Natural killer cell (primary cell): ENCODE measurements at regions not wholly inside any gene's neighbourhood (a gene's known extent, or its start where the extent isn't known, plus 50 kb on each side); places are given as distances from the start of the nearest gene placed in this dataset.

ENCODE experiments used
- ATAC-seq, 3 donors: fragments of 150-1000 bp in 2 of 3; fragments of 200-7000 bp in 1 of 3; cut with Tn5 transposase; 1 replicate in 1 of 3; 2 replicates in 2 of 3; pipeline ENCODE4 v1.10.0; 2021; ENCODE audit warnings: mild to moderate bottlenecking in 2 of 3, moderate library complexity in 2 of 3
- DNase-seq, 2 donors: peaks; one replicate each; pipeline versions ENCODE4 v3.0.0 to v3.0.0-alpha.2; 2013 to 2021; ENCODE audit warnings: mixed read lengths in 1 of 2
- H3K27ac ChIP-seq: one replicate; pipeline ENCODE4 v1.5.1; 2013; ENCODE audit warnings: mild to moderate bottlenecking, low read length
- H3K27me3 ChIP-seq: one replicate; pipeline ENCODE4 v1.6.1; 2013; ENCODE audit warnings: low read length; ENCODE audit not compliant: control insufficient read depth, insufficient read depth
- H3K36me3 ChIP-seq: one replicate; pipeline ENCODE4 v1.6.1; 2013; ENCODE audit warnings: low read length; ENCODE audit not compliant: control insufficient read depth, insufficient read depth
- H3K4me1 ChIP-seq: one replicate; pipeline ENCODE4 v1.6.1; 2013; ENCODE audit warnings: low read length; ENCODE audit not compliant: control insufficient read depth, insufficient read depth
- H3K4me3 ChIP-seq: one replicate; pipeline ENCODE4 v1.5.1; 2013; ENCODE audit warnings: low read length
- H3K9me3 ChIP-seq: one replicate; pipeline ENCODE4 v1.6.1; 2013; ENCODE audit warnings: low read length; ENCODE audit not compliant: control insufficient read depth, insufficient read depth
- H3K27ac Mint-ChIP-seq, 2 donors: one replicate each; pipeline ENCODE4 v1.8.0; 2022; ENCODE audit warnings: mild to moderate bottlenecking in 2 of 2, mixed read lengths in 2 of 2, moderate library complexity in 1 of 2
- H3K27me3 Mint-ChIP-seq, 2 donors: one replicate each; pipeline ENCODE4 v1.8.0; 2022; ENCODE audit warnings: low read depth in 2 of 2, mixed read lengths in 2 of 2
- H3K36me3 Mint-ChIP-seq: one replicate; pipeline ENCODE4 v1.8.0; 2022; ENCODE audit warnings: mixed read lengths
- H3K4me1 Mint-ChIP-seq, 2 donors: one replicate each; pipeline ENCODE4 v1.8.0; 2022; ENCODE audit warnings: mixed read lengths in 2 of 2
- H3K4me3 Mint-ChIP-seq: one replicate; pipeline ENCODE4 v1.8.0; 2022; ENCODE audit warnings: mild to moderate bottlenecking, moderate library complexity, mixed read lengths
- H3K9me3 Mint-ChIP-seq, 2 donors: one replicate each; pipeline ENCODE4 v1.8.0; 2022; ENCODE audit warnings: mixed read lengths in 2 of 2
- CTCF ChIP-seq: fragments of 200-600 bp; IDR thresholded peaks from one replicate; pipeline ENCODE4 v1.8.0; 2022; ENCODE audit warnings: antibody characterized with exemption
- WGBS: methylation state at CpG from one replicate; pipeline ENCODE4 v1.1.7; 2013; ENCODE audit warnings: missing lambda C conversion rate; ENCODE audit not compliant: insufficient coverage; 5-methylcytosine and 5-hydroxymethylcytosine counted together
- intact Hi-C: fragments of 100-400 bp; cut with micrococcal nuclease; formaldehyde crosslinking; loops from one replicate; pipeline ENCODE4 v1.14.2; 2022

GRCh38 chr6:129940454-129941195 is 77.8 kb upstream of the L3MBTL3 start:
- ATAC-seq (no peak), DNase-seq (no peak)
- WGBS, result 86% methylated on average over 6 of the region's 6 CpGs
- no peaks in the 10 kb centered on the region for H3K36me3 ChIP-seq
- H3K4me1 ChIP-seq, result no peaks in the 10 kb centered on the region
- no peak overlapping the region for H3K4me3 ChIP-seq
- no peak overlapping the region for H3K27ac Mint-ChIP-seq
- no peaks in the 10 kb centered on the region for H3K36me3 Mint-ChIP-seq
- H3K9me3 ChIP-seq, result no peaks in the 10 kb centered on the region
- intact Hi-C loops, result no loop called here
- H3K4me1 Mint-ChIP-seq, result no peaks in the 10 kb centered on the region
- peaks cover 29 to 52% of the 10 kb centered on the region in 2 donors for H3K27me3 Mint-ChIP-seq
- TF ChIP-seq CTCF, result no peak
- H3K9me3 Mint-ChIP-seq, result no peaks in the 10 kb centered on the region
- peaks cover 2% of the 10 kb centered on the region for H3K27me3 ChIP-seq
- H3K27ac ChIP-seq, result no peak overlapping the region
- no peak overlapping the region for H3K4me3 Mint-ChIP-seq

- Mint-ChIP-seq H3K4me1 (no peaks in the 10 kb centered on the region), H3K27me3 (peaks cover 29 to 42% of the 10 kb centered on the region in 2 donors), H3K9me3 (no peaks in the 10 kb centered on the region), H3K36me3 (no peaks in the 10 kb centered on the region), H3K27ac (no peak overlapping the region), H3K4me3 (no peak overlapping the region)
- no peak for DNase-seq
- no peak overlapping the region for H3K27ac ChIP-seq
- 85% methylated on average over 5 of the region's 8 CpGs for WGBS
- intact Hi-C loops, result loop anchor here (5.0 kb wide), 1 partner anchor 84 kb away; no protein-coding TSS in a partner anchor
- no peak for TF ChIP-seq CTCF
- no peaks in the 10 kb centered on the region for H3K9me3 ChIP-seq
- H3K4me3 ChIP-seq, result no peak overlapping the region
- peaks cover 2% of the 10 kb centered on the region for H3K27me3 ChIP-seq
- ATAC-seq, result no peak
- no peaks in the 10 kb centered on the region for H3K36me3 ChIP-seq
- no peaks in the 10 kb centered on the region for H3K4me1 ChIP-seq
These were observed 77.3 kb upstream of the TMEM244 start for GRCh38 chr6:129938249-129939020.

GRCh38 chr6:129936329-129937165 is 75.4 kb upstream of the TMEM244 start:
- intact Hi-C loops, result loop anchor here (1.0 to 5.0 kb wide), 3 partner anchors 86 to 438 kb away; no protein-coding TSS in a partner anchor
- H3K36me3 Mint-ChIP-seq, result no peaks in the 10 kb centered on the region
- peaks cover 23 to 45% of the 10 kb centered on the region in 2 donors for H3K27me3 Mint-ChIP-seq
- TF ChIP-seq CTCF, result peak; percentile 69
- no peaks in the 10 kb centered on the region for H3K4me1 Mint-ChIP-seq
- no peak overlapping the region for H3K27ac Mint-ChIP-seq
- 4% methylated on average over 6 of the region's 7 CpGs for WGBS
- Histone ChIP-seq H3K4me1 (no peaks in the 10 kb centered on the region), H3K9me3 (no peaks in the 10 kb centered on the region), H3K4me3 (no peak overlapping the region), H3K27ac (no peak overlapping the region), H3K27me3 (peaks cover 2% of the 10 kb centered on the region), H3K36me3 (no peaks in the 10 kb centered on the region)
- no peak overlapping the region for H3K4me3 Mint-ChIP-seq
- ATAC-seq (peak in 2 of 3 donors; percentile 49 to 66), DNase-seq (peak in 1 of 2 donors; percentile 74)
- H3K9me3 Mint-ChIP-seq, result no peaks in the 10 kb centered on the region
